ENCODE measurements at regions not wholly inside any gene's neighbourhood (a gene's known extent, or its start where the extent isn't known, plus 50 kb on each side); places are given as distances from the start of the nearest gene placed in this dataset.

GRCh38 chr20:57909763-57910331 is 200.0 kb upstream of the PMEPA1 start:
- no peak for DNase-seq

- DNase-seq: no peak
Measured at GRCh38 chr20:57908704-57909630, 199.2 kb upstream of the PMEPA1 start.

GRCh38 chr20:57908226-57908625 is 198.4 kb upstream of the PMEPA1 start:
- DNase-seq: no peak

- no peak for DNase-seq
Measured at GRCh38 chr20:57907131-57908000, 197.6 kb upstream of the PMEPA1 start.

GRCh38 chr20:57905448-57905847 is 195.6 kb upstream of the PMEPA1 start:
- no peak for DNase-seq

GRCh38 chr20:57904314-57905105 is 194.7 kb upstream of the PMEPA1 start:
- no peak for DNase-seq

- DNase-seq: no peak
Measured at GRCh38 chr20:57902473-57902872, 192.7 kb upstream of the PMEPA1 start.

GRCh38 chr20:57901526-57901925 is 191.7 kb upstream of the PMEPA1 start:
- no peak for DNase-seq

GRCh38 chr20:57900226-57900905 is 190.6 kb upstream of the PMEPA1 start:
- DNase-seq: no peak

- DNase-seq: no peak
Measured at GRCh38 chr20:57899554-57899953, 189.7 kb upstream of the PMEPA1 start.

- no peak for DNase-seq
Measured at GRCh38 chr20:57898332-57898731, 188.5 kb upstream of the PMEPA1 start.

- no peak for DNase-seq
Measured at GRCh38 chr20:57897891-57898290, 188.1 kb upstream of the PMEPA1 start.

- DNase-seq: no peak
Measured at GRCh38 chr20:57897156-57897874, 187.5 kb upstream of the PMEPA1 start.

GRCh38 chr20:57896563-57896962 is 186.7 kb upstream of the PMEPA1 start:
- DNase-seq: no peak

GRCh38 chr20:57896017-57896416 is 186.2 kb upstream of the PMEPA1 start:
- DNase-seq: no peak

GRCh38 chr20:57895161-57895855 is 185.5 kb upstream of the PMEPA1 start:
- no peak for DNase-seq

GRCh38 chr20:57894522-57894921 is 184.7 kb upstream of the PMEPA1 start:
- DNase-seq: no peak

GRCh38 chr20:57894096-57894495 is 184.3 kb upstream of the PMEPA1 start:
- no peak for DNase-seq

GRCh38 chr20:57893366-57893999 is 183.7 kb upstream of the PMEPA1 start:
- DNase-seq: no peak

- no peak for DNase-seq
Measured at GRCh38 chr20:57892471-57892870, 182.7 kb upstream of the PMEPA1 start.
